ENCODE measurements at regions not wholly inside any gene's neighbourhood (a gene's known extent, or its start where the extent isn't known, plus 50 kb on each side); places are given as distances from the start of the nearest gene placed in this dataset.
"Not testable (repeated sequence)": the region's sequence is repeated elsewhere in the genome, so short reads cannot be mapped to it uniquely, and the experiment has no call there.

DNA sequence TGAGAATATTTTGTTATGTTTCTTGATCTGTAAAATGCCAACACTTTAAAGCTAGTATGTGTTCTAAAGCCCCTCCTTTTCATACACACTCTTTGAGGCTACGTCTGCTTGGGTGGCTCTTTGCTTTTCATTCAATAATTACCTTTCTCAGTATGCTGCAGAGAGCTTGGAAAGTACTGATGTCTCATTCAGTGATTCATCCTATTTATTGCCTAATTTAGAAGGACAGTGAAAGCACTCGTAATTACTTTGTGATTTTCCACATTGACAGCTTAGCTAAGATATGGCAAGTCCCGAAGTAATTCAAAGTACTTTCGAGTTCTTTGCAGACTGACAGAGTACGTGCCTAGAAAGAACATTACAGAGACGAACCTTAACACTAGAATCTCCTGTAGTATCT, 57.2 kb downstream of the BMP15 start:
- DNase-seq, result no peak

GRCh38 chrX:50968871-50969635, 58.5 kb downstream of the BMP15 start:
- not testable (repeated sequence) for DNase-seq

- no peak for DNase-seq
Measured at GRCh38 chrX:50971395-50971794, 60.9 kb downstream of the BMP15 start.

DNA sequence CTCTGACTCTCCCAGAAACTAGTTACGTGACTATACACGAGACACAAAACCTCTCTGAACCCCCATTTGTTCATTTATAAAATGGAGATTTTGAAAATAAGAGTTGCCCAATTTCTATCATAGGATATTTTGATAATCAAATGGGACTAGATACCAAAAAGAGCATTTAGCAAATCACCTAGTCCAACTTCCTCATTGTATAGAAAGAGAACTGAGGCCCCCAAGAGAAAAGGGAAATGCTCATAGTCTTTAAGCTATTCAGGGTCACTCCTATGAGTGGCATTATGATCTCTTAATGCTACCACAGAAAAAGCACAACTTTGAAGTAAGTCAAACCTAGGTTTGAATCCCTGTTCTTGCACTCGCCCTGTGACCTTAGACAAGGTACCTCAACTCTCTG, 62.7 kb downstream of the BMP15 start:
- DNase-seq, result no peak

- no peak for DNase-seq
Measured at GRCh38 chrX:50978920-50979682, 68.6 kb downstream of the BMP15 start.

DNA sequence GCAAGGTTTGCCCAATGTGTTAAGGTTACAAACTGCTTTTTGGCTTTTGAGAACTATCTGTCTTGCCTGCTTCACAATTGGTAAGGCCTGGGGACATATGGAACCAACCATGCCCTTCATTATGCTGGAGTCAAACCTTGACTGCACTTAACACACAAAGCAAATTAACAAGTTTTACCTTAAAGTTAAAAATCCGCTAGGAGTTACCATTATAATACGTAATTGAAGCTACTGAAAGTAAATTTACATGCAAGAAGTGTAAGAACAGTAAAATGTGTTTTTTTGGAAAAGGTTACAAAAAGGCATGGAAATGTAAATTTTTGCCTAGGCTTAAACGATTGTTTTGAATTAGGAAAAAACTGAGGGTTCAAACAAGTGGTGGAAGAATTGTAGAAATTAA, 69.7 kb downstream of the BMP15 start:
- no peak for DNase-seq

- peak; percentile 0 for DNase-seq
Measured at GRCh38 chrX:50988649-50989048, 78.1 kb downstream of the BMP15 start.

DNA sequence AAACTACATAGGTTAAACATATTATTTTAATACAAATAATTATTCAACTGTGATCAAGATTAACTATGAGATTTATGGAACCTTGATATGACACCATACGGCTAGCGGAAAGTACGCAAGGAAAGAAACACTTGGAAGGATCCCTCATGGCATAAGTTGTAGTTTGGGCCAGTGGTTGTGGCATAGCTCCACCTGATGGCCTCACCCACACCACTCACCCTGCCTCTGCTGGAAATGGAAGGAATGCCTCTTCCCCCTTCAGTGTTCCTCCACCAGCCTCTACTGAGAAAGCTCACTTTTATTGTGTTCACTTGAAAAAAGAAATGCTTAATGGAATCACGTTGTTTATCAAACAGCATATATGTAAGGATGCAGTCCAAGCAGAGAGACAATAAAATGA, 86.4 kb downstream of the BMP15 start:
- no peak for DNase-seq

GRCh38 chrX:51000384-51000783, 89.8 kb downstream of the BMP15 start:
- not testable (repeated sequence) for DNase-seq

GRCh38 chrX:51001733-51002632, 91.4 kb downstream of the BMP15 start:
- not testable (repeated sequence) for DNase-seq

DNA sequence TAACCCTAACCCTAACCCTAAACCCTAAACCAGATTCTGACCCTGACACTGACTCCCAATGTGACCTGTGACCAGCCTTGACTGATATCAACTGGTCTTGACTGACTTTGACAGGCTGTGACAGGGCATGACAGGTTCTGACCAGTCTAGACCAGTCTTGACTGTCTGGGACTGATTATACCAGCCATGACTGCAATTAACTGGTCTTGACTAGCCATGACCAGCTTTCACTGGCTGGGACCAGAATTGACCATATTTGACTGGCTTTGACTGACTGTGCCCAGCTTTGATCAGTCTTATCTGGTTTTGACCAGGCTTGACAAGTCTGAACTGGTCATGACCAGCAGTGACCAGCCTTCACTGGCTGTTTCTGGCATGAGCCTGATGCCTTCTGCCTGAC, 95.5 kb downstream of the BMP15 start:
- DNase-seq, result no peak

DNA sequence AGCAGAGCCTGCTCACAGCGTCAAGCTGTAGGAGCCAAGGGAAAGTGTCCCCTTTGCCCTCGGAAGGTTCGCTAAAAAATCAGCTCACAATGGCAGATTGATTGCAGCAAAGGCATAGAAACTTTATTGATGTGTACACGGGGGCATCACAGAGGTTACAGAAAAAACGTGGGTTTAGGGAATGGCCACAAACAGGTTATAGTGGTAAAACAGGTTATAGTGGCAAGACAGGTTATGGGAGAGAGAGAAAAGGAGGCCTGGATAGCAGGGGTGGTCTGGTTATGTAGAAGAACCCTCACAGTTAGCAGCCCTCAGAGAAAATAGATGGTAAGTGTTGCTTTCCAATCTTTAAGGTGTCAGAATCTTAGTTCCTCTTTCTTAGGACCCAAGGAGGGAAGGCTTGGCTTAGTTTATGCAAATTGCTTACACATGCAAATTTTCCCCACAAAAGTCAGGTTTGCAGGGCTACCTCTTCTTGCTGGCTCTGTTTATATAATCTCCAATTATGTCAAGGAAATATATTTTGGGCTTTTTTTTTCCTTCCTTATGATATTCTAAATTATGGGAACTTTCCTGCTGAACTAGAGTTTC, 113.7 kb downstream of the BMP15 start:
- DNase-seq, result no peak

GRCh38 chrX:51026862-51027261, 116.3 kb downstream of the BMP15 start:
- no peak for DNase-seq

GRCh38 chrX:51035746-51036145, 125.2 kb downstream of the BMP15 start:
- no peak for DNase-seq

DNA sequence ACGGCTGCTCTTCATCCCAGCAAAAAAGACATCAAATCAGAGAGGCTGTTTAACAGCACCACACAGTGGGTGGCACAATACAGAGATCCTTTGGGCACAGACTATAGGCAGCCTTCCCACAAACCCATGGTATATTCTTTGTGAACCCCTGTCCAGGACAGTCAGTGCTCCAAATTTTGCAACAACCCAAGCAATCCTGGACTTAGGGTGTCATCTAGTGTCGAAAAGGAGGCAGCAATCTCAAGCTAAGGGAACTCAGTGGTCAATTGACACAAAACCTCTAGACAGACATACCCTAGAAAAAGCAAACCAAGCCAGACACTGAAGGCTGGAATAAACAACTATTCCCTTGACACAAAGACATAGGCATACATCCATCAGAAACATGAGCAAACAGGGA, 137.4 kb downstream of the BMP15 start:
- DNase-seq, result no peak

DNA sequence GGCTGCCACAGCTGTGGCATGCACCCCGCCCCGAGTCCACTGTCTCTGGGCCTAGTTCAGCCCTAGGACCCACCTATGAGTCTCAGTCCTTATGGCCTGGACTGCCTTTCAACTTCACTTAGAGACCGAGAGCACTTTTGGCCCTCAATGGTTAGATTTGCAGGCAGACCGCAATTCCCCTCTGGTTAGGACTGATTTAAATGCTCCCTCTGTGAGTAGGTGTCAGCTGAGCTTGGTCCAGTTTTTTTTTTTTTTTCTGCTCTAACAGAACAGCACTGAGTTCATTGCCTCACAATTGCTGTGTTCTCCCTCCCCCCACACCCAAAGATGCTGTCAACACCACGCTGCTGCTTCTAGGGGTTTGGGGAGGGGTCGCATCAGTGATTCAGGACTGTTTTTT, 143.2 kb downstream of the BMP15 start:
- no peak for DNase-seq

DNA sequence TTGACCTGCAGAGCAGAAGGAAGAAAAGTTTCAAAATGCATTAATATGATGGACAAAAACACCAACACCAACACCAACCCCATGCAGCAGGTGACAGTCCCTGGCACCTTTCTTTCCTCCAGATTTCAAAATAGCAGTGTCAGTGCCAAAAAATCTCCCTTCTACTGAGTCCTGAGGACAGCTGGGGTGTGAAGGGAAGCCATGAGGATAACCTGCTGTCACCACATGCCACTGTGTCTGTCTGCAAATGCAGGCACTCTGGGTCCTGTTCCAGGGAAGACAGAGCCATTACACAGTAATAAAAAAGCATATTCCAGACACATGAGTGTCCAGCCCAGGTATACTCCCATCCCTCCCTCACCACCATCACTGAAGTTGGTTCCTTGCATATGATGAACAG, 187.5 kb downstream of the BMP15 start:
- DNase-seq, result no peak

- DNase-seq, result not testable (repeated sequence)
Measured at GRCh38 chrX:51119058-51119926, 208.8 kb downstream of the BMP15 start.

GRCh38 chrX:51125743-51126142, 206.9 kb upstream of the NUDT10 start:
- DNase-seq, result not testable (repeated sequence)

GRCh38 chrX:51144828-51145442, 187.7 kb upstream of the NUDT10 start:
- no peak for DNase-seq

GRCh38 chrX:51148848-51149247, 183.8 kb upstream of the NUDT10 start:
- DNase-seq, result no peak
